HEK293T (cell line): ENCODE measurements at regions not wholly inside any gene's neighbourhood (a gene's known extent, or its start where the extent isn't known, plus 50 kb on each side); places are given as distances from the start of the nearest gene placed in this dataset.

Experiments used
- CTCF ChIA-PET: fragments of 350-600 bp; formaldehyde crosslinking; extraction: SDS; loops from one replicate; lab custom pipeline; 2021; ENCODE audit warnings: antibody characterized with exemption, inconsistent platforms; lab: Yijun Ruan, JAX
- POLR2A ChIA-PET: fragments of 350-600 bp; formaldehyde crosslinking; extraction: SDS; loops from one replicate; lab custom pipeline; 2020; ENCODE audit warnings: antibody characterized with exemption, inconsistent platforms; lab: Yijun Ruan, JAX
- DNase-seq: peaks from one replicate; pipeline ENCODE4 v3.0.0; 2012; ENCODE audit warnings: mixed read lengths; ENCODE audit errors: extremely low spot score
- ARNT ChIP-seq: fragments of 450-650 bp; IDR thresholded peaks from 2 replicates; pipeline ENCODE4 v1.6.1; 2017; ENCODE audit warnings: mild to moderate bottlenecking
- BHLHE40 ChIP-seq: fragments of 450-650 bp; IDR thresholded peaks from 2 replicates; pipeline ENCODE4 v1.6.1; 2016; ENCODE audit warnings: mild to moderate bottlenecking, moderate library complexity, borderline replicate concordance
- CTBP1 ChIP-seq: fragments of 450-650 bp; IDR thresholded peaks from 2 replicates; pipeline ENCODE4 v1.6.1; 2016; ENCODE audit warnings: borderline replicate concordance
- ELF4 ChIP-seq: fragments of 450-650 bp; IDR thresholded peaks from 2 replicates; pipeline ENCODE4 v1.6.1; 2017; ENCODE audit warnings: antibody characterized with exemption
- FOXA1 ChIP-seq: fragments of 450-650 bp; IDR thresholded peaks from 2 replicates; pipeline ENCODE4 v1.6.1; 2016; ENCODE audit warnings: mild to moderate bottlenecking
- FOXK2 ChIP-seq: fragments of 450-650 bp; IDR thresholded peaks from 2 replicates; pipeline ENCODE4 v1.6.1; 2016; ENCODE audit warnings: mild to moderate bottlenecking
- FOXM1 ChIP-seq: fragments of 450-650 bp; IDR thresholded peaks from 2 replicates; pipeline ENCODE4 v1.6.1; 2017; ENCODE audit warnings: mild to moderate bottlenecking, borderline replicate concordance
- HDGF ChIP-seq: fragments of 450-650 bp; IDR thresholded peaks from 2 replicates; pipeline ENCODE4 v1.6.1; 2017; ENCODE audit warnings: antibody characterized with exemption, borderline replicate concordance
- L3MBTL2 ChIP-seq: fragments of 450-650 bp; conservative IDR thresholded peaks from 2 replicates; pipeline ENCODE4 v1.6.1; 2016; ENCODE audit warnings: mild to moderate bottlenecking
- LEF1 ChIP-seq: fragments of 450-650 bp; IDR thresholded peaks from 2 replicates; pipeline ENCODE4 v1.6.1; 2017; ENCODE audit warnings: mild to moderate bottlenecking, borderline replicate concordance
- NFRKB ChIP-seq: fragments of 450-650 bp; IDR thresholded peaks from 2 replicates; pipeline ENCODE4 v1.6.1; 2016; ENCODE audit warnings: mild to moderate bottlenecking, moderate library complexity
- PKNOX1 ChIP-seq: fragments of 450-650 bp; IDR thresholded peaks from 2 replicates; pipeline ENCODE4 v1.6.1; 2016
- SP1 ChIP-seq: fragments of 450-650 bp; IDR thresholded peaks from 2 replicates; pipeline ENCODE4 v1.6.1; 2017
- SUZ12 ChIP-seq: fragments of 450-650 bp; IDR thresholded peaks from 2 replicates; pipeline ENCODE4 v1.6.1; 2016; ENCODE audit warnings: mild to moderate bottlenecking
- TARDBP ChIP-seq: fragments of 450-650 bp; IDR thresholded peaks from 2 replicates; pipeline ENCODE4 v1.6.1; 2016
- ZNF384 ChIP-seq: fragments of 450-650 bp; IDR thresholded peaks from 2 replicates; pipeline ENCODE4 v1.6.1; 2016

DNA sequence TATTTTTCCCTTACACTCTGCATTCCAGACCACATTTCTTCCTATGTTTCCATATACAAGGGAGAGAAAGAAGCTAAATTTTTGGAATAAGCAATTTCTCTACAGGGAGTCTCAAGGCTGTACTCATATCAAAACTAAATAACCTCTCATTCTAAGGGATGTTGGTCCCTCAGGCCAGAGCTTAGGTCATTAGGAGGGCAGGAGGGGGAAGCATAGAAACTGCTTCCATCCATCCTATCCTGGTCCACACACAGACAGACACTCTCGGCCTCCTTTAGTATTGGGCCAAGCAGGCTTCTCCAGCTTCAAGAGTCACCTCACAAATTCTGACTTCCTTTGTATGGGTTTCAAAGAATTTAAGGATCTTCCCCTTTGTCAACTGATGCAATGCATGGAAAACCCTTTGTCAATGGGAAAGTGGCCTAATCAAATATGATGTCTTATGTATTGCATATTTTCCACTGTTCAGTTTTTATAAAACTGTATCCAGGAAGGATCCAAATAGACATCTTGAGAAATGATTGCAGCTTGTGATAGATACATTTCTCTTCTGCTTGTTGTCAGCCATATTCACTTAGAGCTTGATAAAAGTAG lies 140.7 kb upstream of the RARB start:
- CTCF ChIA-PET = no interaction called here
- POLR2A ChIA-PET = no interaction called here

GRCh38 chr3:25288413-25288812 lies 139.7 kb upstream of the RARB start:
- ChIA-PET CTCF (no interaction called here), POLR2A (no interaction called here)
- TF ChIP-seq FOXM1 (no peak), SUZ12 (no peak), TARDBP (no peak), HDGF (no peak), ARNT (no peak), SP1 (no peak), LEF1 (no peak), BHLHE40 (no peak)
- DNase-seq = no peak

More for the DNA sequence above, 140.7 kb upstream of the RARB start:
- no peak for TF ChIP-seq HDGF
- TF ChIP-seq SP1 = no peak
- no peak for DNase-seq

DNA sequence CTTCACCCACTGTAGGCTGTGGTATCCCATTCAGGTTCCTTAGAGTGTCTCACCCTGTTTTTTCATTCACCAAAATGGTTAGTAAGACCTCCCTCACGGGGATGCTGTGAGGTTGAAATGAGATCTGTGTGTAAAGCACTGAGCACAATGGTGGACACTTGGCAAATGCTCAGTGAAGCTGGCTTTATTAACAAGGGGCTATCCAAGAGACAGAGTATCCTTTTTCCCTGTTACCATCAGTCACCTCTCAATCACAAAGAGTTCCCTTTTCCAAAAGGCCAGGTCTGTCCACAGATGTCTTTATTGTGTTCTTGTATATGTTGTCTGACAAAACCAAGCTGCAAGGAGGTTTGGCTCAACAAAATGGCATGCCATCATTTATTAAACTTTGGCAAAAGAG lies 138.9 kb upstream of the RARB start:
- no peak for TF ChIP-seq SUZ12
- no peak for TF ChIP-seq BHLHE40
- no peak for TF ChIP-seq ARNT
- TF ChIP-seq FOXM1 = no peak
- no peak for TF ChIP-seq NFRKB
- no peak for TF ChIP-seq L3MBTL2
- TF ChIP-seq ELF4 = no peak
- no peak for TF ChIP-seq PKNOX1
- no peak for TF ChIP-seq HDGF
- TF ChIP-seq FOXA1 = no peak
- no peak for TF ChIP-seq FOXK2
- TF ChIP-seq TARDBP = no peak
- no peak for TF ChIP-seq SP1
- POLR2A ChIA-PET = no interaction called here
- DNase-seq = no peak
- CTCF ChIA-PET = no interaction called here

DNA sequence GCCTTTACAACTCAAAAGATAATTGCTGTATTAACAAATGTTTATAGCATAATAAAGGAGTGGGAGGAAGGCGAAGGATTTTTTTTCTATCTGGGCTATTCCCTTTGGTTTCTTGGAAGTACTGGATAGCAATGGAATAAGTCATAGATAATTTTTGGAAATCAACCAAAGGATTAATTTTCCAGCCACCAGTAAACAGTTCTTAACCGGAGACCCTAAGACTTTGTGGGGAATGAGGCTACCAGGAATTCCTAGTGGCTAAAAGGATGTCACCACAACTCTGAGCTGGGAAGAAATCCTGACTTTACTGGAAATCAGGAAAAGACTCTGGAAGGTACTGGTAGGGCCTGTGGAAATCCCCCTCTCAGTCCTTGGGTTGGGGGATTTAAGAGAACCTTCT lies 138.4 kb upstream of the RARB start:
- TF ChIP-seq PKNOX1 (no peak), TARDBP (no peak), ARNT (no peak), ZNF384 (no peak), HDGF (no peak), LEF1 (no peak), ELF4 (no peak), FOXA1 (no peak), NFRKB (no peak), SP1 (no peak), FOXM1 (no peak), SUZ12 (no peak), BHLHE40 (no peak), FOXK2 (no peak), CTBP1 (no peak), L3MBTL2 (no peak)
- ChIA-PET POLR2A (no interaction called here), CTCF (interaction anchor here (0.6 kb wide), 1 partner anchor 115 kb away, joined by 3 read pairs; no protein-coding TSS in a partner anchor)
- no peak for DNase-seq

- peak; percentile 87 for TF ChIP-seq PKNOX1
- TF ChIP-seq FOXK2 = no peak
- TF ChIP-seq ZNF384 = 0 out of 2 replicates have a peak, but pooled peaks have one; percentile 1
- ChIA-PET CTCF (no interaction called here), POLR2A (no interaction called here)
- DNase-seq = no peak
These were observed 136.6 kb upstream of the RARB start for GRCh38 chr3:25291481-25291905.

GRCh38 chr3:25292036-25292435 lies 136.0 kb upstream of the RARB start:
- no peak for DNase-seq
- CTCF ChIA-PET = no interaction called here
- TF ChIP-seq NFRKB (no peak), ELF4 (no peak)
- POLR2A ChIA-PET = no interaction called here

- ChIA-PET POLR2A (no interaction called here), CTCF (no interaction called here)
- no peak for DNase-seq
- TF ChIP-seq FOXM1 (no peak), HDGF (no peak), FOXA1 (no peak), NFRKB (no peak), PKNOX1 (no peak), BHLHE40 (no peak), ZNF384 (no peak), ELF4 (no peak), FOXK2 (no peak)
These were observed 135.5 kb upstream of the RARB start for GRCh38 chr3:25292595-25292994.
